ENCODE measurements at regions not wholly inside any gene's neighbourhood (a gene's known extent, or its start where the extent isn't known, plus 50 kb on each side); places are given as distances from the start of the nearest gene placed in this dataset.

GRCh38 chr18:8963876-8964275 is 138.6 kb upstream of the NDUFV2 start:
- H3K9me1 ChIP-seq (ENCODE audit: control insufficient read depth, extremely low read depth, insufficient read depth, low read length): no peaks in the 10 kb centered on the region
- H3K9ac ChIP-seq (ENCODE audit: control insufficient read depth, extremely low read depth, insufficient read depth, low read length): no peak overlapping the region
- no peak overlapping the region for H3K4me3 ChIP-seq (ENCODE audit: control insufficient read depth in 2 of 3, extremely low read depth in 1 of 3, insufficient read depth in 2 of 3, low read depth in 1 of 3, low read length in 3 of 3)
- no peaks in the 10 kb centered on the region for H3K79me2 ChIP-seq (ENCODE audit: control insufficient read depth, insufficient read depth, low read length)
- no peaks in the 10 kb centered on the region for H3K9me3 ChIP-seq (ENCODE audit: control insufficient read depth, low read depth, low read length)
- no peaks in the 10 kb centered on the region for H3K27me3 ChIP-seq (ENCODE audit: control insufficient read depth, extremely low read depth, insufficient read depth, low read length)
- no peaks in the 10 kb centered on the region for H4K20me1 ChIP-seq (ENCODE audit: control insufficient read depth, extremely low read depth, insufficient read depth, low read length)
- H3K4me2 ChIP-seq (ENCODE audit: control insufficient read depth, extremely low read depth, insufficient read depth, low read depth, low read length): no peak overlapping the region
- H3K36me3 ChIP-seq (ENCODE audit: control insufficient read depth in 2 of 2, extremely low read depth in 1 of 2, insufficient read depth in 2 of 2, low read length in 2 of 2): no peaks in the 10 kb centered on the region
- H3K4me1 ChIP-seq (ENCODE audit: control insufficient read depth, extremely low read depth, insufficient read depth, low read length): peaks cover 29% of the 10 kb centered on the region
- dilution Hi-C loops (cut with MboI; ENCODE audit: extremely low pct_ligation_motif_present, low sequenced_read_pairs): no loop called here
- DNase-seq (ENCODE audit: low read depth, low spot score): no peak
- H2AFZ ChIP-seq (ENCODE audit: control insufficient read depth, low read length): no peak overlapping the region
- H3K27ac ChIP-seq (ENCODE audit: control insufficient read depth, insufficient read depth, low read length): no peak overlapping the region
- no peak for FAIRE-seq
- TF ChIP-seq EZH2 (IDR thresholded peaks at IDR 0.05; ENCODE audit: low read length): no peak
- TF ChIP-seq, protein P1, sequence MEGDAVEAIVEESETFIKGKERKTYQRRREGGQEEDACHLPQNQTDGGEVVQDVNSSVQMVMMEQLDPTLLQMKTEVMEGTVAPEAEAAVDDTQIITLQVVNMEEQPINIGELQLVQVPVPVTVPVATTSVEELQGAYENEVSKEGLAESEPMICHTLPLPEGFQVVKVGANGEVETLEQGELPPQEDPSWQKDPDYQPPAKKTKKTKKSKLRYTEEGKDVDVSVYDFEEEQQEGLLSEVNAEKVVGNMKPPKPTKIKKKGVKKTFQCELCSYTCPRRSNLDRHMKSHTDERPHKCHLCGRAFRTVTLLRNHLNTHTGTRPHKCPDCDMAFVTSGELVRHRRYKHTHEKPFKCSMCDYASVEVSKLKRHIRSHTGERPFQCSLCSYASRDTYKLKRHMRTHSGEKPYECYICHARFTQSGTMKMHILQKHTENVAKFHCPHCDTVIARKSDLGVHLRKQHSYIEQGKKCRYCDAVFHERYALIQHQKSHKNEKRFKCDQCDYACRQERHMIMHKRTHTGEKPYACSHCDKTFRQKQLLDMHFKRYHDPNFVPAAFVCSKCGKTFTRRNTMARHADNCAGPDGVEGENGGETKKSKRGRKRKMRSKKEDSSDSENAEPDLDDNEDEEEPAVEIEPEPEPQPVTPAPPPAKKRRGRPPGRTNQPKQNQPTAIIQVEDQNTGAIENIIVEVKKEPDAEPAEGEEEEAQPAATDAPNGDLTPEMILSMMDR (optimal IDR thresholded peaks at IDR 0.05 in 1 of 3, IDR thresholded peaks at IDR 0.05 in 1 of 3, conservative IDR thresholded peaks at IDR 0.05 in 1 of 3; ENCODE audit: extremely low read depth in 1 of 3, insufficient read depth in 2 of 3, low read length in 3 of 3): no peak

GRCh38 chr18:8965398-8965797 is 137.1 kb upstream of the NDUFV2 start:
- no peaks in the 10 kb centered on the region for H3K36me3 ChIP-seq (ENCODE audit: control insufficient read depth in 2 of 2, extremely low read depth in 1 of 2, insufficient read depth in 2 of 2, low read length in 2 of 2)
- no peaks in the 10 kb centered on the region for H3K9me1 ChIP-seq (ENCODE audit: control insufficient read depth, extremely low read depth, insufficient read depth, low read length)
- H3K4me1 ChIP-seq (ENCODE audit: control insufficient read depth, extremely low read depth, insufficient read depth, low read length): peaks cover 24% of the 10 kb centered on the region
- DNase-seq (ENCODE audit: low read depth, low spot score): no peak
- no peak overlapping the region for H3K4me3 ChIP-seq (ENCODE audit: control insufficient read depth in 2 of 3, extremely low read depth in 1 of 3, insufficient read depth in 2 of 3, low read depth in 1 of 3, low read length in 3 of 3)
- H3K9me3 ChIP-seq (ENCODE audit: control insufficient read depth, low read depth, low read length): no peaks in the 10 kb centered on the region
- H3K27me3 ChIP-seq (ENCODE audit: control insufficient read depth, extremely low read depth, insufficient read depth, low read length): no peaks in the 10 kb centered on the region
- H3K27ac ChIP-seq (ENCODE audit: control insufficient read depth, insufficient read depth, low read length): no peak overlapping the region
- no peak overlapping the region for H3K9ac ChIP-seq (ENCODE audit: control insufficient read depth, extremely low read depth, insufficient read depth, low read length)
- no peaks in the 10 kb centered on the region for H4K20me1 ChIP-seq (ENCODE audit: control insufficient read depth, extremely low read depth, insufficient read depth, low read length)
- no peak for FAIRE-seq
- no peak overlapping the region for H3K4me2 ChIP-seq (ENCODE audit: control insufficient read depth, extremely low read depth, insufficient read depth, low read depth, low read length)
- no peak overlapping the region for H2AFZ ChIP-seq (ENCODE audit: control insufficient read depth, low read length)
- dilution Hi-C loops (cut with MboI; ENCODE audit: extremely low pct_ligation_motif_present, low sequenced_read_pairs): no loop called here
- TF ChIP-seq, protein P1 (optimal IDR thresholded peaks at IDR 0.05 in 1 of 3, IDR thresholded peaks at IDR 0.05 in 1 of 3, conservative IDR thresholded peaks at IDR 0.05 in 1 of 3; ENCODE audit: extremely low read depth in 1 of 3, insufficient read depth in 2 of 3, low read length in 3 of 3): no peak
- no peak for TF ChIP-seq EZH2 (IDR thresholded peaks at IDR 0.05; ENCODE audit: low read length)
- H3K79me2 ChIP-seq (ENCODE audit: control insufficient read depth, insufficient read depth, low read length): no peaks in the 10 kb centered on the region
